ENCODE measurements at regions not wholly inside any gene's neighbourhood (a gene's known extent, or its start where the extent isn't known, plus 50 kb on each side); places are given as distances from the start of the nearest gene placed in this dataset.

DNA sequence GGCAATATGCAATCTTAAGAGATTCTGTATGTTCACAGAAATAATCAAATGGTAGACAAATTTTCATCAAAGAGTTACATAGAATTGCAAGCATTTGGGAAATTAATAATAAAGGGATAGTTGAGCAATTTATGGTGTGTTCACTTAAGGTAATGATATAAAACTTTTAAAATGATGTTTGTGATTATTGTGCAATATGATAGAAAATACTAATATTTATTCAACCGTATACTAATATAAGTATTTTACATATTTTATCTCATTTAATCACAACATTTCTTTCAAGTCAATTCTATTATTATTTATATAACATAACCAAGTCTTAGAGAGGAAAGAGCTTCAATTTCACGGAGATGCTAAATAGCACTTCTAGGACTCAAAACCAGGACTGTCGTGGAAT lies 716.8 kb upstream of the MIR17HG start:
- WGBS (ENCODE audit: insufficient coverage, low coverage, missing lambda C conversion rate): 3% methylated on average over 3 of the region's 3 CpGs
- H3K79me2 ChIP-seq (ENCODE audit: control insufficient read depth, insufficient read depth, low read length): no peaks in the 10 kb centered on the region
- no peaks in the 10 kb centered on the region for H4K20me1 ChIP-seq (replicated peaks; ENCODE audit: control insufficient read depth, insufficient read depth, low read length)
- H3K27ac ChIP-seq (ENCODE audit: extremely low read depth, low read depth, low read length): no peak overlapping the region
- H3K4me2 ChIP-seq (ENCODE audit: insufficient read depth, low read length): no peak overlapping the region
- H3K9ac ChIP-seq (ENCODE audit: insufficient read depth in 1 of 2, low read depth in 2 of 2, low read length in 2 of 2): no peak overlapping the region
- no peak for FAIRE-seq
- H3K4me1 ChIP-seq (replicated peaks in 1 of 2; ENCODE audit: control insufficient read depth in 2 of 2, insufficient read depth in 2 of 2, low read length in 2 of 2): no peaks in the 10 kb centered on the region
- intact Hi-C loops (cut with micrococcal nuclease): loop anchor here (10.0 kb wide), 1 partner anchor 56 kb away; no protein-coding TSS in a partner anchor
- no peaks in the 10 kb centered on the region for H3K36me3 ChIP-seq (ENCODE audit: control insufficient read depth, insufficient read depth, low read length)
- no peaks in the 10 kb centered on the region for H3K27me3 ChIP-seq (ENCODE audit: control insufficient read depth in 2 of 2, insufficient read depth in 2 of 2, low read length in 2 of 2)
- no peak overlapping the region for H3K4me3 ChIP-seq
- no peaks in the 10 kb centered on the region for H3K9me1 ChIP-seq (ENCODE audit: control insufficient read depth, insufficient read depth, low read length)
- H3K9me3 ChIP-seq (replicated peaks; ENCODE audit: control insufficient read depth, insufficient read depth, low read depth, low read length): 0 out of 2 replicates have a peak, but pooled peaks cover 7% of the 10 kb centered on the region
- in situ Hi-C loops (cut with MboI): no loop called here
- no peak for ATAC-seq
- no peak overlapping the region for H2AFZ ChIP-seq (ENCODE audit: low read depth, low read length)
- peak in 1 of 4 experiments; percentile 22 for DNase-seq (ENCODE audit: extremely low read depth in 1 of 4, low spot score in 3 of 4)
- CTCF ChIA-PET (ENCODE audit: low intra/inter-chr PET ratio): no interaction called here
- POLR2A ChIA-PET: no interaction called here
- no TSS peak for BruUV-seq (replicated peaks)
- no peak for TF ChIP-seq PHF21A (IDR thresholded peaks at IDR 0.05; ENCODE audit: borderline replicate concordance, low read depth)
- TF ChIP-seq CEBPG (CRISPR knock-in tag; IDR thresholded peaks at IDR 0.05): no peak
- TF ChIP-seq CEBPG (tag; conservative IDR thresholded peaks at IDR 0.05 in 1 of 2, IDR thresholded peaks at IDR 0.05 in 1 of 2): peak in 1 of 2 experiments; percentile 79; a peak in 2 of 4 replicates
- TF ChIP-seq ZNF274 (IDR thresholded peaks at IDR 0.05; ENCODE audit: borderline replicate concordance, low read depth, low read length): 0 out of 2 replicates have a peak, but pooled peaks have one; percentile 57
- TF ChIP-seq SNIP1 (IDR thresholded peaks at IDR 0.05; ENCODE audit: low read depth): no peak
- peak; percentile 93 for TF ChIP-seq CEBPB (tag; IDR thresholded peaks at IDR 0.05)
- TF ChIP-seq, protein P1, sequence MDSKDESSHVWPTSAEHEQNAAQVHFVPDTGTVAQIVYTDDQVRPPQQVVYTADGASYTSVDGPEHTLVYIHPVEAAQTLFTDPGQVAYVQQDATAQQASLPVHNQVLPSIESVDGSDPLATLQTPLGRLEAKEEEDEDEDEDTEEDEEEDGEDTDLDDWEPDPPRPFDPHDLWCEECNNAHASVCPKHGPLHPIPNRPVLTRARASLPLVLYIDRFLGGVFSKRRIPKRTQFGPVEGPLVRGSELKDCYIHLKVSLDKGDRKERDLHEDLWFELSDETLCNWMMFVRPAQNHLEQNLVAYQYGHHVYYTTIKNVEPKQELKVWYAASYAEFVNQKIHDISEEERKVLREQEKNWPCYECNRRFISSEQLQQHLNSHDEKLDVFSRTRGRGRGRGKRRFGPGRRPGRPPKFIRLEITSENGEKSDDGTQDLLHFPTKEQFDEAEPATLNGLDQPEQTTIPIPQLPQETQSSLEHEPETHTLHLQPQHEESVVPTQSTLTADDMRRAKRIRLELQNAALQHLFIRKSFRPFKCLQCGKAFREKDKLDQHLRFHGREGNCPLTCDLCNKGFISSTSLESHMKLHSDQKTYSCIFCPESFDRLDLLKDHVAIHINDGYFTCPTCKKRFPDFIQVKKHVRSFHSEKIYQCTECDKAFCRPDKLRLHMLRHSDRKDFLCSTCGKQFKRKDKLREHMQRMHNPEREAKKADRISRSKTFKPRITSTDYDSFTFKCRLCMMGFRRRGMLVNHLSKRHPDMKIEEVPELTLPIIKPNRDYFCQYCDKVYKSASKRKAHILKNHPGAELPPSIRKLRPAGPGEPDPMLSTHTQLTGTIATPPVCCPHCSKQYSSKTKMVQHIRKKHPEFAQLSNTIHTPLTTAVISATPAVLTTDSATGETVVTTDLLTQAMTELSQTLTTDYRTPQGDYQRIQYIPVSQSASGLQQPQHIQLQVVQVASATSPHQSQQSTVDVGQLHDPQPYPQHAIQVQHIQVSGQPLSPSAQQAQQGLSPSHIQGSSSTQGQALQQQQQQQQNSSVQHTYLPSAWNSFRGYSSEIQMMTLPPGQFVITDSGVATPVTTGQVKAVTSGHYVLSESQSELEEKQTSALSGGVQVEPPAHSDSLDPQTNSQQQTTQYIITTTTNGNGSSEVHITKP (IDR thresholded peaks at IDR 0.05; ENCODE audit: partially characterized antibody): no peak
- TF ChIP-seq POLR2H (tag; IDR thresholded peaks at IDR 0.05; ENCODE audit: low read depth): no peak
- no peak for TF ChIP-seq ZNF512 (tag; IDR thresholded peaks at IDR 0.05)
- TF ChIP-seq NCOA6 (IDR thresholded peaks at IDR 0.05): no peak
- TF ChIP-seq NFIC (IDR thresholded peaks at IDR 0.05): no peak
- TF ChIP-seq SETDB1 (IDR thresholded peaks at IDR 0.05; ENCODE audit: low read length): no peak
- TF ChIP-seq ZNF740 (CRISPR knock-in tag; IDR thresholded peaks at IDR 0.05): no peak
- 0 out of 4 replicates have a peak, but pooled peaks of 1 of the 2 experiments have one; percentile 5 for TF ChIP-seq ZNF740 (tag; IDR thresholded peaks at IDR 0.05)
- TF ChIP-seq, protein P2, sequence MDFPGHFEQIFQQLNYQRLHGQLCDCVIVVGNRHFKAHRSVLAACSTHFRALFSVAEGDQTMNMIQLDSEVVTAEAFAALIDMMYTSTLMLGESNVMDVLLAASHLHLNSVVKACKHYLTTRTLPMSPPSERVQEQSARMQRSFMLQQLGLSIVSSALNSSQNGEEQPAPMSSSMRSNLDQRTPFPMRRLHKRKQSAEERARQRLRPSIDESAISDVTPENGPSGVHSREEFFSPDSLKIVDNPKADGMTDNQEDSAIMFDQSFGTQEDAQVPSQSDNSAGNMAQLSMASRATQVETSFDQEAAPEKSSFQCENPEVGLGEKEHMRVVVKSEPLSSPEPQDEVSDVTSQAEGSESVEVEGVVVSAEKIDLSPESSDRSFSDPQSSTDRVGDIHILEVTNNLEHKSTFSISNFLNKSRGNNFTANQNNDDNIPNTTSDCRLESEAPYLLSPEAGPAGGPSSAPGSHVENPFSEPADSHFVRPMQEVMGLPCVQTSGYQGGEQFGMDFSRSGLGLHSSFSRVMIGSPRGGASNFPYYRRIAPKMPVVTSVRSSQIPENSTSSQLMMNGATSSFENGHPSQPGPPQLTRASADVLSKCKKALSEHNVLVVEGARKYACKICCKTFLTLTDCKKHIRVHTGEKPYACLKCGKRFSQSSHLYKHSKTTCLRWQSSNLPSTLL (IDR thresholded peaks at IDR 0.05): no peak
- no peak for TF ChIP-seq HSF4 (CRISPR knock-in tag; IDR thresholded peaks at IDR 0.05; ENCODE audit: borderline replicate concordance)

Measured in K562 (cell line).